Ectodermal cell (in vitro differentiated cells): ENCODE measurements at regions not wholly inside any gene's neighbourhood (a gene's known extent, or its start where the extent isn't known, plus 50 kb on each side); places are given as distances from the start of the nearest gene placed in this dataset.

Experiments
- H3K27ac ChIP-seq: 2 replicates; pipeline ENCODE4 v1.7.0; 2013; ENCODE audit warnings: mild to moderate bottlenecking, low read depth, low read length; ENCODE audit not compliant: insufficient read depth, poor library complexity, severe bottlenecking
- H3K27me3 ChIP-seq: 2 replicates; pipeline ENCODE4 v1.7.0; 2013; ENCODE audit warnings: mild to moderate bottlenecking, low read length; ENCODE audit not compliant: insufficient read depth, control insufficient read depth, poor library complexity, severe bottlenecking
- H3K36me3 ChIP-seq: one replicate; pipeline ENCODE4 v1.7.0; 2013; ENCODE audit warnings: low read length; ENCODE audit not compliant: control insufficient read depth, insufficient read depth
- H3K4me1 ChIP-seq: one replicate; pipeline ENCODE4 v1.7.0; 2013; ENCODE audit warnings: low read length; ENCODE audit not compliant: control insufficient read depth, insufficient read depth
- H3K4me3 ChIP-seq: 2 replicates; pipeline ENCODE4 v1.7.0; 2013; ENCODE audit warnings: low read depth, low read length, control low read depth; ENCODE audit not compliant: insufficient read depth
- H3K9me3 ChIP-seq: 2 replicates; pipeline ENCODE4 v1.7.0; 2013; ENCODE audit warnings: mild to moderate bottlenecking, low read length, moderate library complexity; ENCODE audit not compliant: control insufficient read depth
- WGBS, 2 experiments: methylation state at CpG; one replicate each; pipeline ENCODE4 v1.1.7; 2013; ENCODE audit warnings: missing lambda C conversion rate in 2 of 2; 5-methylcytosine and 5-hydroxymethylcytosine counted together

DNA sequence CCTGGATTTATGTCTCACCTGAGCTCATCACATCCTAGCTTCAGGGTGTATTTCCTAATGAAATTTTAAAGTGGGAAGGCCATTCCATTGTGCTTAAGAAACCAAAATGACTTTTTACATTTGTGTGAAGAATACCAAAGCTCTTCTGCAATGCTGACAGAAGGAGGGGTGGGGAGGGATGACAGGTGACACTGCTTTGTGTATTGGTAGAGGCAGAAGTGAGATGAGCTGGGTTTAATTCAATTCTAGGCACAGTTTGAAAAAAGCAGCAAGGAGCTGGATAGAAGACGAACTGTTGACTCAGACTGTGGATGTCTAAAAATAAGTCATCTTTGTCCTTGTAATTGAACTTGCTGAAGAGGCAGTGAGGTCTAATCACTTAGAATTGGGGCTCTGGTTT lies 710.3 kb upstream of the KIRREL3 start:
- Histone ChIP-seq H3K27ac (no peak overlapping the region), H3K4me1 (no peaks in the 10 kb centered on the region), H3K4me3 (no peak overlapping the region), H3K36me3 (no peaks in the 10 kb centered on the region), H3K27me3 (no peaks in the 10 kb centered on the region), H3K9me3 (no peaks in the 10 kb centered on the region)
- WGBS, 2 experiments: 91 to 93% methylated on average over 1 of the region's 1 CpG

DNA sequence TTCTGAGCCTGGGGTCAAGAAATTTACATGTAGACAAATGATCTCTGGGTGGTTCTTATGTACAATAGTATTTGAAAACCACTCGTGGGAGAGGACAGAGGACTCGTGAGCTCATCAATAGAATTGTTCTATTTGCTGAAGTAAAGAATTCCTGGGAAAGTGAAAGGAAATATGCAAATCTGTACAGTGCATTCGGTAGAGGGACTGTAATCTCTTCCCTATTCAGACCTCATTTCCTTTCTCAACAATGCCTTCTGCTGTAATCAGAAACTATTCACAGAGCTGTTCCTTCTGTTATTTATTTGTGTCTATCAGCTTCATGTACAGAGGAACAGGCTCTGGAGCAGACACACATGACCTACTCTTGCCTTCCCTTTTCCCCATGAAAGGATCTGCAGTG lies 709.4 kb upstream of the KIRREL3 start:
- Histone ChIP-seq H3K4me1 (no peaks in the 10 kb centered on the region), H3K27ac (no peak overlapping the region), H3K27me3 (no peaks in the 10 kb centered on the region), H3K9me3 (no peaks in the 10 kb centered on the region), H3K36me3 (no peaks in the 10 kb centered on the region), H3K4me3 (no peak overlapping the region)
- WGBS, 2 experiments: 81 to 84% methylated on average over 3 of the region's 3 CpGs

GRCh38 chr11:127693686-127694085 lies 693.1 kb upstream of the KIRREL3 start:
- H3K4me1 ChIP-seq: no peaks in the 10 kb centered on the region
- H3K27me3 ChIP-seq: no peaks in the 10 kb centered on the region
- H3K4me3 ChIP-seq: no peak overlapping the region
- no peak overlapping the region for H3K27ac ChIP-seq
- WGBS, 2 experiments: 98 to 100% methylated on average over 3 of the region's 3 CpGs
- H3K9me3 ChIP-seq: no peaks in the 10 kb centered on the region
- H3K36me3 ChIP-seq: no peaks in the 10 kb centered on the region

DNA sequence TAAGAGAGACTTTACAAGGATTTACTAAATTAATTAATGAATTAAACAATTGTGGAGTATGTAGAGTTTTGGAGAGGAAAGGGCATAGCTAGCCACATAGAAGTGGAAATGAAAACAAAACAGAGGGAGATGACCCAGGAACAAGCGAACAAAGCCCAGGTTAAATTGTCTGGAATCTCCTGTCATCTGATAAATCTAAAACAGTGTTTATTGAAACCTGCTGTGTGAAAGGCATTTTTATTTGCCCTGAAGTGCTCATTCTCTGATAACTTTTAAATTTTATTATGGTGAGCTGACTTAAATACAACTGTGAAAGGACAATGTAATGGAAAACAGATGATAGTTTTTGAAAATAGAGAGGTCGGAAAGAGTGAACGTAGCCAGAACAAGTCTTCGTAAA lies 682.8 kb upstream of the KIRREL3 start:
- Histone ChIP-seq H3K4me3 (no peak overlapping the region), H3K9me3 (no peaks in the 10 kb centered on the region), H3K27me3 (no peaks in the 10 kb centered on the region), H3K36me3 (no peaks in the 10 kb centered on the region), H3K4me1 (peaks cover 8% of the 10 kb centered on the region), H3K27ac (no peak overlapping the region)
- 97 to 98% methylated on average over 4 of the region's 4 CpGs for WGBS, 2 experiments

- H3K27me3 ChIP-seq: no peaks in the 10 kb centered on the region
- H3K4me1 ChIP-seq: peaks cover 23% of the 10 kb centered on the region
- no peaks in the 10 kb centered on the region for H3K9me3 ChIP-seq
- no peaks in the 10 kb centered on the region for H3K36me3 ChIP-seq
- no peak overlapping the region for H3K4me3 ChIP-seq
- no peak overlapping the region for H3K27ac ChIP-seq
- 91 to 94% methylated on average over 6 of the region's 8 CpGs for WGBS, 2 experiments
Measured at GRCh38 chr11:127679816-127680545, 679.4 kb upstream of the KIRREL3 start.

DNA sequence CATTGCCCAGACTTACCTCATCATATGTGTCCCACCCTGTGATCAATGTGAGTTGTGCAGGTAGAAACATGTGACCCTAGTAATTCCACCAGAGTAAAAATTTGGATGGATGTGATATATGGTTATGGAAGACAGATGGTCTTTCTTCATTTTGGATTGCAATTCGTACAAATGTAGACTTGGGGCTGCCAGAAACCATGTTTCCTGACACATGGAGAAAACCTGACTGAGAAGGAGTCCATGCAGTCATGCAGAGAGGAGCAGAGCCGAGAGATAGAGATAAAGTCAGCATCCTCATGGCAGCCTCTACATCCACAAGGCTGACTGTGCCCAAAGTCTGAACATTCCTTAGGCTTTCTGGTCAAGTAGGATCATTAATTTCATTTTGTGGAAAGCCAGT lies 678.1 kb upstream of the KIRREL3 start:
- no peaks in the 10 kb centered on the region for H3K36me3 ChIP-seq
- H3K4me1 ChIP-seq: peaks cover 23% of the 10 kb centered on the region
- no peaks in the 10 kb centered on the region for H3K9me3 ChIP-seq
- WGBS, 2 experiments: 96 to 99% methylated on average over 2 of the region's 2 CpGs
- no peaks in the 10 kb centered on the region for H3K27me3 ChIP-seq
- no peak overlapping the region for H3K4me3 ChIP-seq
- no peak overlapping the region for H3K27ac ChIP-seq

DNA sequence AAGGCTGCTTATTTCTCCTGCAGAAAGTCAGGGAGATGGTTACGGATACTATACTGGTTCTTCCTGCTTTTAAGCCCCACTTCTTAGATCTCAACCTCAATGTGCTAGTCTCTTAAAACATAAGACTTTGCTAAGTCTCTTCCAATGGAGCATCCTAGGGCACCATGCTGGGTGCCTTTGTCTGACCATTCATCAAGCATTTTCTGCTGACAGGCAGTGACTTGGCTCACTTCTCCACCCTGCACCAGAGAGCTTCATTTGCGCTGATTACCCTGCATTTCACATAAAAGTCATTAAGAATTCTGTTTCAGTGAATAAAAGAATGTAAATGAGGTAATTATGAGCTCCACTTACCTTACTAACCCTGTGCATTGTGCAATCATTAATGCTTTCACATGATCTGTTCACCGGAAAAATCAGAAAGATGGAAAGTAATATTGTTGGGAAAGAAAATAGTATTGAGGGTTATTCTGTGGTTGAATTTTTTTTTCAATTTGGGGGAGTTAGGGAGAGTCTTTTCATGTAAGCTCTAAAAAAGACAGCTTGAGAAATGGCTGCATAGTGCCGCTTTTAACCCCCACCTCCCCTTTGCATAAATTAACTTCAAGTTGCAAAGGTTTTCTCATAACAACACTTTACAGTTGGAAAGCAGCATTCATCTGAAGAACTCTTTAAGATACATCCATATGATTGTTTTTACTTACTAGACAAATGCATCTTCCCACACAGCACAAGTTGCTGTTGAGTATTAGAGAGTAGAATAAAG lies 677.3 kb upstream of the KIRREL3 start:
- Histone ChIP-seq H3K4me3 (no peak overlapping the region), H3K27me3 (no peaks in the 10 kb centered on the region), H3K27ac (no peak overlapping the region), H3K9me3 (no peaks in the 10 kb centered on the region), H3K4me1 (peaks cover 23% of the 10 kb centered on the region), H3K36me3 (no peaks in the 10 kb centered on the region)
- WGBS, 2 experiments: 70 to 79% methylated on average over 4 of the region's 4 CpGs

DNA sequence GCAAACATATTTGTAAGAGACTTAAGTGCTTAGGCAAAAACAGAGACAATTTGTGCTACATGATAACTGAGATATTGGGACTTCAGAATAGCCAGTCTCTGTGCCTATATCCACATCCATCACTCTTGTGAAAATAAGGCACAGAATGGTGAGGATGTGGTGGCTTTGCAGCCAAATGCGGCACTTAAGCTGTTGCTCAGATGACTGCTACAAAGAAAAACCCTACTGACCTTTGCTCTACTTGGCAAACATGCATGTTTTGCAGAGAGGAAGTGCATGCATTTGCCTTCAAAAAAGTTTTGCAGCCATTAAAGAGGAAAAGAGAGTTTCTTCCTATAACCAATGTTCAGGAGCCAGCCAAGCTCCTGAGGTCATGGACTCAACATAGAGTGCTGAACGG lies 675.0 kb upstream of the KIRREL3 start:
- H3K9me3 ChIP-seq: no peaks in the 10 kb centered on the region
- H3K27me3 ChIP-seq: no peaks in the 10 kb centered on the region
- 94% methylated on average over 2 of the region's 2 CpGs for WGBS, 2 experiments
- H3K4me1 ChIP-seq: peaks cover 23% of the 10 kb centered on the region
- no peaks in the 10 kb centered on the region for H3K36me3 ChIP-seq
- H3K4me3 ChIP-seq: no peak overlapping the region
- no peak overlapping the region for H3K27ac ChIP-seq

DNA sequence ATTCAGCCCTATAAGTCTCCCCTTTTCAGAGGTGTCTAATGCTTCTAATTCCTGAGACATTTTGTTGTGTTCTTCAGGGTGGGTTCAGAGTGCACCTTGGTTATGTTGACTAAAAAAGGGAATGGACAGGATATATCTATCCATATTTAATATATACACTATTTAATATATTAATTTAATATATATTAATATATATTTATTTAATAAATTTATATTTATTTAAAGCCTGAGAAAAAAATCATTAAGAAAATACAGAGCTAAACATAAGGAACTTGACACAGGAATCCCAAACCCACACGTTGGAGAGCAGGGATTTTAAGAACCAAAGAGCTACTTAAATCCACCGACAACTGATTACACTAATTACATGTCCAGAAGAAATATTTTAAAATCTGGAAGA lies 674.2 kb upstream of the KIRREL3 start:
- H3K4me3 ChIP-seq: no peak overlapping the region
- 92 to 100% methylated on average over 2 of the region's 2 CpGs for WGBS, 2 experiments

GRCh38 chr11:127670374-127671119 lies 670.0 kb upstream of the KIRREL3 start:
- Histone ChIP-seq H3K27ac (no peak overlapping the region), H3K27me3 (no peaks in the 10 kb centered on the region), H3K9me3 (no peaks in the 10 kb centered on the region), H3K4me1 (peaks cover 2% of the 10 kb centered on the region), H3K4me3 (no peak overlapping the region), H3K36me3 (no peaks in the 10 kb centered on the region)
- 90 to 93% methylated on average over 8 to 9 of the region's 10 CpGs for WGBS, 2 experiments

More for the DNA sequence above, 674.2 kb upstream of the KIRREL3 start:
- Histone ChIP-seq H3K27me3 (no peaks in the 10 kb centered on the region), H3K27ac (no peak overlapping the region), H3K9me3 (no peaks in the 10 kb centered on the region), H3K36me3 (no peaks in the 10 kb centered on the region), H3K4me1 (peaks cover 17% of the 10 kb centered on the region)
